GM12875 (cell line): ENCODE measurements at regions not wholly inside any gene's neighbourhood (a gene's known extent, or its start where the extent isn't known, plus 50 kb on each side); places are given as distances from the start of the nearest gene placed in this dataset.

Experiments
- H3K4me3 ChIP-seq: one replicate; pipeline ENCODE4 v1.5.1; 2011; ENCODE audit warnings: low read depth, low read length, control low read depth
- TF ChIP-seq, protein P1 (sequence below): IDR thresholded peaks from 2 replicates; pipeline ENCODE4 v1.5.1; 2011; ENCODE audit warnings: low read depth, mild to moderate bottlenecking, control low read depth, inconsistent platforms, low read length, moderate library complexity, borderline replicate concordance; ENCODE audit not compliant: insufficient read depth

DNA sequence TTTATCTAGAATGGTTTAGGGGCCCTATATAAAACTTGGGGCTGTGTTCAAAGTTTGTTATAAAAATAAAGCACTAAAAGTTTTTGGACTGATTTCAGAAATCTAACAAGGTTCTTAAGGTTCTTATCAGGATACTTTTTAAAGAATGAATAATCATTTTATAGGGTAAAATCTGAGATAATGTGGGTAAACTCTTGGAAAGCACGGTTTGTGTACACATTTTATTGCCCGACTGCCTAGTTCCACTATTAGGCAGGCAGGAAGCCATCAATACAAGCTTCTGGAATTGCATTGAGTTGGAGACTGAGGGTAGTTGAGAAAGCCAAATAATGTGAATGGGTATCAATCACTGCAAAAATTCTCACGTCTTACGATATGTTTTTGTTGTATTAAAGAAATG lies 331.0 kb upstream of the PITX2 start:
- TF ChIP-seq, protein P1, sequence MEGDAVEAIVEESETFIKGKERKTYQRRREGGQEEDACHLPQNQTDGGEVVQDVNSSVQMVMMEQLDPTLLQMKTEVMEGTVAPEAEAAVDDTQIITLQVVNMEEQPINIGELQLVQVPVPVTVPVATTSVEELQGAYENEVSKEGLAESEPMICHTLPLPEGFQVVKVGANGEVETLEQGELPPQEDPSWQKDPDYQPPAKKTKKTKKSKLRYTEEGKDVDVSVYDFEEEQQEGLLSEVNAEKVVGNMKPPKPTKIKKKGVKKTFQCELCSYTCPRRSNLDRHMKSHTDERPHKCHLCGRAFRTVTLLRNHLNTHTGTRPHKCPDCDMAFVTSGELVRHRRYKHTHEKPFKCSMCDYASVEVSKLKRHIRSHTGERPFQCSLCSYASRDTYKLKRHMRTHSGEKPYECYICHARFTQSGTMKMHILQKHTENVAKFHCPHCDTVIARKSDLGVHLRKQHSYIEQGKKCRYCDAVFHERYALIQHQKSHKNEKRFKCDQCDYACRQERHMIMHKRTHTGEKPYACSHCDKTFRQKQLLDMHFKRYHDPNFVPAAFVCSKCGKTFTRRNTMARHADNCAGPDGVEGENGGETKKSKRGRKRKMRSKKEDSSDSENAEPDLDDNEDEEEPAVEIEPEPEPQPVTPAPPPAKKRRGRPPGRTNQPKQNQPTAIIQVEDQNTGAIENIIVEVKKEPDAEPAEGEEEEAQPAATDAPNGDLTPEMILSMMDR = no peak
- no peak overlapping the region for H3K4me3 ChIP-seq

DNA sequence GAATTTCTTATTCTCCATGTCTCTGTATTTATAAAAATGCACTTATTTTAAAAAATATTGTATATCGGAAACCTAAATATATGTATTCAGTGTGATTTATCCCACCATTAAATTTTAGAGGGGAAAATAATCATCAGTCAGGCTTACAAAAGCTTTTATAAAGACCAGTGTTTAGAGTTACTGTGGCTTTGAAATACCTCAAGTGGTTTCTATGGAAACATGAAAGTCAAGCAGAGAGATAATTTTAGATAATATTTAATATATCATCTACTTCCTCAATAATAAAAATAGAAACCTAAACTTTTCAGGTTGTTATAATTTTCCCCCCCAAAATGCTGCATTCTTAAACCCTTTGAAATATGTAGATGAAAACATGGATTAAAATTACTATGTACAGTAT lies 332.9 kb upstream of the PITX2 start:
- H3K4me3 ChIP-seq = no peak overlapping the region
- TF ChIP-seq, protein P1 = no peak

DNA sequence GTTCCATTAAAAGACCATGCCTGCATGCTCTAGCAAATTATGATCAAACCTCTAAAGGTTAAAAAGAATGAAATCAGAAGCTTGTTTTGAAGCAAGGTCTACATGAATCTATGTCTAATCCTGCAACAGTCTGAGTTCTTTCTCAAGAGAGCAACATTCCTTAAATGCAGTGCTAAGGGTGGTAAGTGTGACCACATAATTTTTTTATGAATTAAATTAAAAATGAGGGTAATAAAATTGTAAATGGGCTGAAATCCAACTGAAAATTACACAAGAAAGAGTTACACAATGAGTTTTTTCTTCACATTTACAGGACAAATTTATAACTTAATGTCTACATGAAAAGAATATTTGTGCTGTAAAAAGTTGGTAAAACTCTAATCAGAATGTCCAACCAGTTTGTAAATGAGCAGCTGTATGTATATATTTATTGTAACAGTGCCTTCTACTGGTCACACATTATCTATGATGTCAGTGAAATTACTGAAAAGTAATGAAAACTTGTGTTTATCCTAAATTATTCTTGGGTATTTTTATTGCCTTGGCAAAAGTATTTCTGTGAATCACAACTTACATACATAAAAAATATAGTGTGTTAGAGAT lies 336.3 kb upstream of the PITX2 start:
- TF ChIP-seq, protein P1 = no peak
- H3K4me3 ChIP-seq = no peak overlapping the region

DNA sequence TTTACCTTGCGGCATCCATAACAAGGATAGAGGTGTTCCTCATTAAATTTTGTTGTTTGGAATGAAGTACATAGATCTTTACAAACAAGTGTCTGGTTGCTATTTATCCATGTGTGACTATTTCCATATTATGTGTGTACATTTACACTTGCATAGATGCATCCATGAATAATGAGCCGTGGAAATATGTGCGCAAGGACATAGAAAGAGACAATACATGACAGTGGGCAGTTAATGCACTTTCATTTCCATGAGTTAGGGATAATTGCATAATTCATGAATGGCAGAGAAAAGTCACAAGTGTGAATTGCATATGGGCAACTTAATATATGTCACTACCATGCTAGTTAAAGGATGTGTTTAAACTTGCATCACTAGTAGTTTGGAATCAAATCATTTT lies 338.2 kb upstream of the PITX2 start:
- no peak overlapping the region for H3K4me3 ChIP-seq
- TF ChIP-seq, protein P1 = no peak

DNA sequence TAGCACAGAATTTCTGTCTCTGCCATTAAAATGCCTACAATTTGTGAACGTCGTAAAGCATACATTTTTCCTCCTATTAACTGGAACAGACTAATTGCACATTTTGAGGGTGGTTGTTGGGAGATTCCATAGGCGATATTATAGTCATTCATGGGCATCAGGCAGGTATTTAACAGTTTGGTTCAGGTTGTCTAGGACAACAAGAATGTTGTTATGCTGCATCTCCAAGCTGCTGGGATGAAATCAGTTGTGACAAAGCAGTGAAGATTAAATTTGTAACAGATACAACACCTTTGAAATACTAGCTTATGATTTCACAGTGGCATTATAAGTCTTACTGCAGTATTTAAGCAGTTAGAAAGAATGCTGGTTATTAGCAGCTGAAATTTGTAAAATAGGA lies 339.7 kb upstream of the PITX2 start:
- TF ChIP-seq, protein P1 = no peak
- no peak overlapping the region for H3K4me3 ChIP-seq

DNA sequence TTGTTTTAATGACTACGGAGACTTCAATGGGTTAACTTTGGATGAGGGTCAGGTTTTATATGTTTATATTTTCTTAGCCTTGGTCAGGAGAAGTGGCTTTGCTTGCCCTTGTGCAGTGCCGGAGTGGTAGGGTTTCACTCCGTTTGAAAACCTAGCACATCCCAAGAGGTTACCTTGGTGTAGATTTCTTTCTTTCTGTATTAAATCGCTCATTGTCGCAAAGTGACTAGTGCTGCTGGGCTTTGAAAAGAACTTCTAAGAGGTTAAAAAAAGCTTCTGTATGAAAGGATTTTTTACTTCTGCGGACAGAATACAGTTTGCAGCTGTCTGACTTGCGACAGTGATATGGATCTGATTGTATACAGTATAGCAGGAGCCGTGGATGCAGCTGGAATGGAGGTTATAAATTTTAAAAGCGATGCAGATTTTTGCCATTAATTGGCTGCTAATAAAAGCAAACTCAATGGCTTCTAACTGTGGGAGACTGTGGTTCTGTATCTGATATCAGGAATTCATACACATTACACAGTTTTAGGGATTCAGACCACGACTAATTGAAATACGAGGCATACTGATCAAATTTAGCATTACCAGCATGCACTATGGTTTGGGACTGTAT lies 340.9 kb upstream of the PITX2 start:
- TF ChIP-seq, protein P1 = no peak
- H3K4me3 ChIP-seq = no peak overlapping the region

DNA sequence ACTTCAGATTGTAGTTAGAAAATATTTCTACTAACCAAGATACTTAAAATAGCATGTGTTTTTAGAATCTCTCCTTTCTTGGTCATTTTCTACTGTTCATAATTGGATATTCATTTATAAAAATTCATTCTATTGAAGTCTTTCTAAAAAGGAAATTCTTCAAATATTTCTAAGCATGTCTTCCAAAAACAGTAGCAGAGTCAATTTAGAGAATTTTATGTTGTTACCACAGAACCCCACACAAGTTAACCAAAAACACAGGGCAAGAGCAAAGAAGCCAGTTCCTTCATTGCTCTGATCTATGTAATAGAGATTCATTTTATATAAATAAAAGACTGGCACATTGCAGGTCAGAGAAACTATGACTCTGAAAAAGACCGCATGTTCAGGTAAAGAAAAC lies 345.1 kb upstream of the PITX2 start:
- TF ChIP-seq, protein P1 = no peak
- no peak overlapping the region for H3K4me3 ChIP-seq
